B cell (primary cell): ENCODE measurements at regions not wholly inside any gene's neighbourhood (a gene's known extent, or its start where the extent isn't known, plus 50 kb on each side); places are given as distances from the start of the nearest gene placed in this dataset.

Experiments used
- CTCF ChIP-seq: fragments of 200-600 bp; IDR thresholded peaks from one replicate; pipeline ENCODE4 v1.8.0; 2022; ENCODE audit warnings: antibody characterized with exemption, mild to moderate bottlenecking
- EZH2 ChIP-seq: IDR thresholded peaks from 2 replicates; pipeline ENCODE4 v1.6.1; 2012; ENCODE audit warnings: borderline replicate concordance, low read depth, mild to moderate bottlenecking, moderate library complexity, low read length; ENCODE audit not compliant: insufficient read depth, poor library complexity, severe bottlenecking

- no peak for TF ChIP-seq EZH2
- no peak for TF ChIP-seq CTCF
Observed at GRCh38 chr16:52967744-52968143, 85.0 kb downstream of the CHD9NB start.
